Activated naive CD4-positive, alpha-beta T cell treated with anti-CD3 and anti-CD28 coated beads for 36 hours (primary cell): ENCODE measurements at regions not wholly inside any gene's neighbourhood (a gene's known extent, or its start where the extent isn't known, plus 50 kb on each side); places are given as distances from the start of the nearest gene placed in this dataset.

Experiments used
- CTCF ChIA-PET: fragments of 350-600 bp; sonication (Branson Sonifier 250); formaldehyde crosslinking; loops from one replicate; lab custom pipeline; 2021; ENCODE audit warnings: antibody characterized with exemption; lab: Charles Lee
- DNase-seq: peaks from one replicate; pipeline ENCODE4 v3.0.0-alpha.2; 2020
- H3K27ac Mint-ChIP-seq: one replicate; pipeline ENCODE4 v1.8.0; 2021; ENCODE audit warnings: mild to moderate bottlenecking, mixed read lengths
- H3K27me3 Mint-ChIP-seq: one replicate; pipeline ENCODE4 v1.8.0; 2021; ENCODE audit warnings: low read depth, mixed read lengths
- H3K36me3 Mint-ChIP-seq: one replicate; pipeline ENCODE4 v1.8.0; 2021; ENCODE audit warnings: low read depth, mixed read lengths
- H3K4me1 Mint-ChIP-seq: one replicate; pipeline ENCODE4 v1.8.0; 2021; ENCODE audit warnings: low read depth, mixed read lengths
- H3K4me3 Mint-ChIP-seq: one replicate; pipeline ENCODE4 v1.8.0; 2021; ENCODE audit warnings: mild to moderate bottlenecking, moderate library complexity, mixed read lengths
- H3K9me3 Mint-ChIP-seq: one replicate; pipeline ENCODE4 v1.8.0; 2021; ENCODE audit warnings: mixed read lengths
- intact Hi-C: fragments of 100-400 bp; cut with micrococcal nuclease; formaldehyde crosslinking; loops from one replicate; pipeline ENCODE4 v1.15.1; 2023

GRCh38 chr4:19375136-19375804 lies 876.4 kb upstream of the SLIT2 start:
- no peaks in the 10 kb centered on the region for H3K36me3 Mint-ChIP-seq
- H3K27ac Mint-ChIP-seq, result no peak overlapping the region
- CTCF ChIA-PET, result no interaction called here
- H3K9me3 Mint-ChIP-seq, result peaks cover 3% of the 10 kb centered on the region
- H3K4me1 Mint-ChIP-seq, result no peaks in the 10 kb centered on the region
- DNase-seq, result no peak
- no peaks in the 10 kb centered on the region for H3K27me3 Mint-ChIP-seq
- intact Hi-C loops, result no loop called here
- H3K4me3 Mint-ChIP-seq, result no peak overlapping the region

GRCh38 chr4:19372390-19372789 lies 879.3 kb upstream of the SLIT2 start:
- DNase-seq, result no peak
- Mint-ChIP-seq H3K4me1 (no peaks in the 10 kb centered on the region), H3K27me3 (no peaks in the 10 kb centered on the region), H3K4me3 (no peak overlapping the region), H3K27ac (no peak overlapping the region), H3K36me3 (no peaks in the 10 kb centered on the region), H3K9me3 (peaks cover 5% of the 10 kb centered on the region)
- intact Hi-C loops, result no loop called here
- CTCF ChIA-PET, result no interaction called here

GRCh38 chr4:19368800-19369199 lies 882.9 kb upstream of the SLIT2 start:
- CTCF ChIA-PET, result no interaction called here
- H3K27ac Mint-ChIP-seq, result no peak overlapping the region
- intact Hi-C loops, result no loop called here
- H3K4me1 Mint-ChIP-seq, result no peaks in the 10 kb centered on the region
- H3K4me3 Mint-ChIP-seq, result no peak overlapping the region
- H3K27me3 Mint-ChIP-seq, result no peaks in the 10 kb centered on the region
- H3K36me3 Mint-ChIP-seq, result no peaks in the 10 kb centered on the region
- peaks cover 5% of the 10 kb centered on the region for H3K9me3 Mint-ChIP-seq
- no peak for DNase-seq

- Mint-ChIP-seq H3K9me3 (peaks cover 2% of the 10 kb centered on the region), H3K4me3 (no peak overlapping the region), H3K4me1 (no peaks in the 10 kb centered on the region), H3K27me3 (no peaks in the 10 kb centered on the region), H3K36me3 (no peaks in the 10 kb centered on the region), H3K27ac (no peak overlapping the region)
- intact Hi-C loops, result no loop called here
- DNase-seq, result no peak
- CTCF ChIA-PET, result no interaction called here
Measured at GRCh38 chr4:19366916-19367315, 884.8 kb upstream of the SLIT2 start.

- intact Hi-C loops, result no loop called here
- no peak for DNase-seq
- CTCF ChIA-PET, result interaction anchor here (0.6 kb wide), 1 partner anchor 660 kb away, joined by 3 read pairs; no protein-coding TSS in a partner anchor
- no peaks in the 10 kb centered on the region for H3K27me3 Mint-ChIP-seq
- H3K36me3 Mint-ChIP-seq, result no peaks in the 10 kb centered on the region
- H3K4me1 Mint-ChIP-seq, result no peaks in the 10 kb centered on the region
- H3K27ac Mint-ChIP-seq, result no peak overlapping the region
- H3K4me3 Mint-ChIP-seq, result no peak overlapping the region
- H3K9me3 Mint-ChIP-seq, result peaks cover 5% of the 10 kb centered on the region
Measured at GRCh38 chr4:19358015-19358414, 893.7 kb upstream of the SLIT2 start.

- no peaks in the 10 kb centered on the region for H3K27me3 Mint-ChIP-seq
- intact Hi-C loops, result no loop called here
Measured at GRCh38 chr4:19349416-19349815, 902.3 kb upstream of the SLIT2 start.

GRCh38 chr4:19348746-19349145 lies 903.0 kb upstream of the SLIT2 start:
- intact Hi-C loops, result no loop called here
- no peaks in the 10 kb centered on the region for H3K27me3 Mint-ChIP-seq
- no peak overlapping the region for H3K27ac Mint-ChIP-seq
- CTCF ChIA-PET, result interaction anchor here (0.7 kb wide), 2 partner anchors 63 to 543 kb away, joined by 3 to 4 read pairs; no protein-coding TSS in a partner anchor
- no peaks in the 10 kb centered on the region for H3K4me1 Mint-ChIP-seq
- H3K36me3 Mint-ChIP-seq, result no peaks in the 10 kb centered on the region
- no peak overlapping the region for H3K4me3 Mint-ChIP-seq
- peaks cover 7% of the 10 kb centered on the region for H3K9me3 Mint-ChIP-seq
- DNase-seq, result no peak

More at GRCh38 chr4:19349416-19349815, 902.3 kb upstream of the SLIT2 start:
- H3K9me3 Mint-ChIP-seq, result peaks cover 9% of the 10 kb centered on the region
- H3K27ac Mint-ChIP-seq, result no peak overlapping the region
- DNase-seq, result no peak
- H3K36me3 Mint-ChIP-seq, result no peaks in the 10 kb centered on the region
- no peak overlapping the region for H3K4me3 Mint-ChIP-seq
- H3K4me1 Mint-ChIP-seq, result no peaks in the 10 kb centered on the region
- CTCF ChIA-PET, result no interaction called here

GRCh38 chr4:19346636-19347035 lies 905.1 kb upstream of the SLIT2 start:
- no peaks in the 10 kb centered on the region for H3K36me3 Mint-ChIP-seq
- no peak for DNase-seq

GRCh38 chr4:19329631-19330030 lies 922.1 kb upstream of the SLIT2 start:
- no peak for DNase-seq
- CTCF ChIA-PET, result no interaction called here
- H3K27ac Mint-ChIP-seq, result no peak overlapping the region
- H3K4me1 Mint-ChIP-seq, result no peaks in the 10 kb centered on the region
- intact Hi-C loops, result no loop called here
- no peak overlapping the region for H3K4me3 Mint-ChIP-seq
- peaks cover 11% of the 10 kb centered on the region for H3K9me3 Mint-ChIP-seq
- H3K36me3 Mint-ChIP-seq, result no peaks in the 10 kb centered on the region
- H3K27me3 Mint-ChIP-seq, result no peaks in the 10 kb centered on the region

More at GRCh38 chr4:19346636-19347035, 905.1 kb upstream of the SLIT2 start:
- Mint-ChIP-seq H3K9me3 (peaks cover 5% of the 10 kb centered on the region), H3K4me3 (no peak overlapping the region), H3K27ac (no peak overlapping the region), H3K4me1 (no peaks in the 10 kb centered on the region), H3K27me3 (no peaks in the 10 kb centered on the region)
- intact Hi-C loops, result no loop called here
- CTCF ChIA-PET, result no interaction called here

GRCh38 chr4:19329077-19329476 lies 922.6 kb upstream of the SLIT2 start:
- no peak for DNase-seq
- Mint-ChIP-seq H3K9me3 (peaks cover 11% of the 10 kb centered on the region), H3K4me3 (no peak overlapping the region), H3K27ac (no peak overlapping the region), H3K27me3 (no peaks in the 10 kb centered on the region), H3K36me3 (no peaks in the 10 kb centered on the region), H3K4me1 (no peaks in the 10 kb centered on the region)
- CTCF ChIA-PET, result no interaction called here
- intact Hi-C loops, result no loop called here

- intact Hi-C loops, result no loop called here
- Mint-ChIP-seq H3K9me3 (peaks cover 11% of the 10 kb centered on the region), H3K4me1 (no peaks in the 10 kb centered on the region), H3K4me3 (no peak overlapping the region), H3K27me3 (no peaks in the 10 kb centered on the region), H3K27ac (no peak overlapping the region), H3K36me3 (no peaks in the 10 kb centered on the region)
- CTCF ChIA-PET, result no interaction called here
- DNase-seq, result no peak
Measured at GRCh38 chr4:19327364-19327763, 924.3 kb upstream of the SLIT2 start.

- Mint-ChIP-seq H3K27me3 (no peaks in the 10 kb centered on the region), H3K4me1 (no peaks in the 10 kb centered on the region), H3K36me3 (no peaks in the 10 kb centered on the region), H3K27ac (no peak overlapping the region), H3K9me3 (peaks cover 13% of the 10 kb centered on the region), H3K4me3 (no peak overlapping the region)
- CTCF ChIA-PET, result no interaction called here
- intact Hi-C loops, result no loop called here
- no peak for DNase-seq
Measured at GRCh38 chr4:19324184-19324583, 927.5 kb upstream of the SLIT2 start.

GRCh38 chr4:19319607-19320006 lies 932.1 kb upstream of the SLIT2 start:
- H3K36me3 Mint-ChIP-seq, result no peaks in the 10 kb centered on the region
- no peaks in the 10 kb centered on the region for H3K4me1 Mint-ChIP-seq
- H3K27me3 Mint-ChIP-seq, result no peaks in the 10 kb centered on the region
- no peak overlapping the region for H3K4me3 Mint-ChIP-seq
- CTCF ChIA-PET, result no interaction called here
- no peak overlapping the region for H3K27ac Mint-ChIP-seq
- no peak for DNase-seq
- intact Hi-C loops, result no loop called here
- H3K9me3 Mint-ChIP-seq, result peaks cover 6% of the 10 kb centered on the region
